Smooth muscle cell (in vitro differentiated cells): ENCODE measurements at regions not wholly inside any gene's neighbourhood (a gene's known extent, or its start where the extent isn't known, plus 50 kb on each side); places are given as distances from the start of the nearest gene placed in this dataset.

Source experiments
- DNase-seq: peaks from one replicate; lab custom pipeline; 2025; ENCODE audit not compliant: unreplicated experiment; lab: John Stamatoyannopoulos, UW
- H2AFZ ChIP-seq: fragments of 200-600 bp; sonication (generic); 2 replicates; pipeline ENCODE4 v1.6.0; 2016; ENCODE audit warnings: antibody characterized with exemption, low read depth, mild to moderate bottlenecking
- H3F3A ChIP-seq: fragments of 200-600 bp; sonication (generic); 2 replicates; pipeline ENCODE4 v1.6.0; 2017; ENCODE audit warnings: antibody characterized with exemption, low read depth
- H3K27ac ChIP-seq: fragments of 200-600 bp; sonication (generic); 2 replicates; pipeline ENCODE4 v1.5.1; 2016; ENCODE audit warnings: low read depth, mild to moderate bottlenecking
- H3K27me3 ChIP-seq: fragments of 200-600 bp; sonication (generic); 2 replicates; pipeline ENCODE4 v1.6.1; 2016; ENCODE audit warnings: low read depth, mild to moderate bottlenecking
- H3K36me3 ChIP-seq: fragments of 200-600 bp; sonication (generic); 2 replicates; pipeline ENCODE4 v1.5.1; 2016; ENCODE audit warnings: low read depth
- H3K4me1 ChIP-seq: fragments of 200-600 bp; sonication (generic); 2 replicates; pipeline ENCODE4 v1.5.1; 2016; ENCODE audit warnings: low read depth
- H3K4me2 ChIP-seq: fragments of 200-600 bp; sonication (generic); 2 replicates; pipeline ENCODE4 v1.6.0; 2016; ENCODE audit warnings: mild to moderate bottlenecking
- H3K4me3 ChIP-seq: fragments of 200-600 bp; sonication (generic); 2 replicates; pipeline ENCODE4 v1.5.1; 2016; ENCODE audit warnings: mild to moderate bottlenecking
- H3K79me2 ChIP-seq: fragments of 200-600 bp; sonication (generic); 2 replicates; pipeline ENCODE4 v1.6.0; 2016; ENCODE audit warnings: low read depth, mild to moderate bottlenecking
- H3K9ac ChIP-seq: fragments of 200-600 bp; sonication (generic); 2 replicates; pipeline ENCODE4 v1.6.0; 2016; ENCODE audit warnings: low read depth
- H3K9me3 ChIP-seq: fragments of 200-600 bp; sonication (generic); replicated peaks from 2 replicates; pipeline ENCODE4 v1.5.1; 2016; ENCODE audit warnings: low read depth
- H4K20me1 ChIP-seq: fragments of 200-600 bp; sonication (generic); 2 replicates; pipeline ENCODE4 v1.6.0; 2016; ENCODE audit warnings: low read depth
- WGBS: methylation state at CpG from one replicate; pipeline ENCODE4 v1.1.7; 2016; ENCODE audit warnings: low lambda C conversion rate; 5-methylcytosine and 5-hydroxymethylcytosine counted together
- TF ChIP-seq, protein P1 (sequence below): fragments of 200-600 bp; sonication (generic); IDR thresholded peaks from 2 replicates; pipeline ENCODE4 v1.5.1; 2017; ENCODE audit warnings: borderline replicate concordance, mild to moderate bottlenecking, antibody characterized with exemption; ENCODE audit not compliant: insufficient read depth, poor library complexity, severe bottlenecking

DNA sequence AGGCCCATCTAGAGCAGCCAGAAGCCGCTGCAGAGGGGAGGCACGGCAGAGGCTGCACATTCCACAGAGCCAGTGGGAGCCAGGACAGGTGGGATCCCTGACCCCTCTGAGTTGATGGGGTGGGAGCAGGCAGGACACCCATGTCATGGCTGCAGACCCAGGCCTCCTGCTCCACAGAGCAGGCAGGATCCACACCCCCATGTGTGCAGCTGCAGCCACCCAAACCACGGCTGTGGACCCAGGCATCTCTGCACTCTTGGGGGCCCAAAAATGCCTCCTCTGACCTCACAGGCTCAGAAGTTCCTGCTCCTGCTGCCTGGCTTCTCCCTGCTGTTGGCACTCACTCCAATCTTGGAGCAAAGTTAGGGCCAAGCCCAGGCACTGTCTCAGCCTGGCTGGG lies 112.3 kb upstream of the TMEM18 start:
- no peak overlapping the region for H2AFZ ChIP-seq
- no peaks in the 10 kb centered on the region for H3K79me2 ChIP-seq
- H3K4me1 ChIP-seq = no peaks in the 10 kb centered on the region
- TF ChIP-seq, protein P1, sequence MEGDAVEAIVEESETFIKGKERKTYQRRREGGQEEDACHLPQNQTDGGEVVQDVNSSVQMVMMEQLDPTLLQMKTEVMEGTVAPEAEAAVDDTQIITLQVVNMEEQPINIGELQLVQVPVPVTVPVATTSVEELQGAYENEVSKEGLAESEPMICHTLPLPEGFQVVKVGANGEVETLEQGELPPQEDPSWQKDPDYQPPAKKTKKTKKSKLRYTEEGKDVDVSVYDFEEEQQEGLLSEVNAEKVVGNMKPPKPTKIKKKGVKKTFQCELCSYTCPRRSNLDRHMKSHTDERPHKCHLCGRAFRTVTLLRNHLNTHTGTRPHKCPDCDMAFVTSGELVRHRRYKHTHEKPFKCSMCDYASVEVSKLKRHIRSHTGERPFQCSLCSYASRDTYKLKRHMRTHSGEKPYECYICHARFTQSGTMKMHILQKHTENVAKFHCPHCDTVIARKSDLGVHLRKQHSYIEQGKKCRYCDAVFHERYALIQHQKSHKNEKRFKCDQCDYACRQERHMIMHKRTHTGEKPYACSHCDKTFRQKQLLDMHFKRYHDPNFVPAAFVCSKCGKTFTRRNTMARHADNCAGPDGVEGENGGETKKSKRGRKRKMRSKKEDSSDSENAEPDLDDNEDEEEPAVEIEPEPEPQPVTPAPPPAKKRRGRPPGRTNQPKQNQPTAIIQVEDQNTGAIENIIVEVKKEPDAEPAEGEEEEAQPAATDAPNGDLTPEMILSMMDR = no peak
- no peak overlapping the region for H3K4me3 ChIP-seq
- H3K9me3 ChIP-seq = no peaks in the 10 kb centered on the region
- no peak overlapping the region for H3K27ac ChIP-seq
- DNase-seq = no peak
- H4K20me1 ChIP-seq = no peaks in the 10 kb centered on the region
- H3F3A ChIP-seq = no peaks in the 10 kb centered on the region
- H3K36me3 ChIP-seq = no peaks in the 10 kb centered on the region
- H3K4me2 ChIP-seq = no peak overlapping the region
- WGBS = 100% methylated on average over 2 of the region's 3 CpGs
- H3K9ac ChIP-seq = no peak overlapping the region
- H3K27me3 ChIP-seq = no peaks in the 10 kb centered on the region

- TF ChIP-seq, protein P1 = no peak
- Histone ChIP-seq H3K4me2 (no peak overlapping the region), H3K36me3 (no peaks in the 10 kb centered on the region), H3K9ac (no peak overlapping the region), H3K4me1 (no peaks in the 10 kb centered on the region), H3K9me3 (no peaks in the 10 kb centered on the region), H3K79me2 (no peaks in the 10 kb centered on the region), H3F3A (no peaks in the 10 kb centered on the region), H3K4me3 (no peak overlapping the region), H3K27ac (no peak overlapping the region), H2AFZ (no peak overlapping the region), H4K20me1 (no peaks in the 10 kb centered on the region), H3K27me3 (no peaks in the 10 kb centered on the region)
- no peak for DNase-seq
- 91% methylated on average over 17 of the region's 17 CpGs for WGBS
Measured at GRCh38 chr2:788227-789032, 111.2 kb upstream of the TMEM18 start.

GRCh38 chr2:784753-785152 lies 107.5 kb upstream of the TMEM18 start:
- TF ChIP-seq, protein P1 = no peak
- H3K9me3 ChIP-seq = no peaks in the 10 kb centered on the region

GRCh38 chr2:780581-780980 lies 103.4 kb upstream of the TMEM18 start:
- Histone ChIP-seq H3K79me2 (no peaks in the 10 kb centered on the region), H3F3A (no peaks in the 10 kb centered on the region), H3K4me3 (no peak overlapping the region), H3K4me2 (no peak overlapping the region), H2AFZ (no peak overlapping the region), H3K36me3 (no peaks in the 10 kb centered on the region), H4K20me1 (no peaks in the 10 kb centered on the region), H3K9ac (no peak overlapping the region), H3K27me3 (no peaks in the 10 kb centered on the region), H3K4me1 (peaks cover 8% of the 10 kb centered on the region), H3K9me3 (no peaks in the 10 kb centered on the region), H3K27ac (no peak overlapping the region)
- TF ChIP-seq, protein P1 = no peak
- WGBS = 96% methylated on average over 8 of the region's 8 CpGs
- no peak for DNase-seq

More at GRCh38 chr2:784753-785152, 107.5 kb upstream of the TMEM18 start:
- Histone ChIP-seq H3K27me3 (no peaks in the 10 kb centered on the region), H3K79me2 (no peaks in the 10 kb centered on the region), H3K4me1 (no peaks in the 10 kb centered on the region), H3K4me2 (no peak overlapping the region), H3K36me3 (no peaks in the 10 kb centered on the region), H3F3A (no peaks in the 10 kb centered on the region), H2AFZ (no peak overlapping the region), H3K4me3 (no peak overlapping the region), H4K20me1 (no peaks in the 10 kb centered on the region), H3K27ac (no peak overlapping the region), H3K9ac (no peak overlapping the region)
- no peak for DNase-seq
